ENCODE measurements at regions not wholly inside any gene's neighbourhood (a gene's known extent, or its start where the extent isn't known, plus 50 kb on each side); places are given as distances from the start of the nearest gene placed in this dataset.

- TF ChIP-seq ZNF384 (IDR thresholded peaks at IDR 0.05; ENCODE audit: low read depth, low read length) (no peak), EZH2 (IDR thresholded peaks at IDR 0.05; ENCODE audit: borderline replicate concordance, low read depth, low read length) (no peak), EGR1 (conservative IDR thresholded peaks at IDR 0.05) (no peak), ZBTB7A (IDR thresholded peaks at IDR 0.05; ENCODE audit: borderline replicate concordance, control insufficient read depth, low read depth, low read length) (no peak), IRF1 (CRISPR knock-in tag; IDR thresholded peaks at IDR 0.05; ENCODE audit: borderline replicate concordance) (no peak), ZNF696 (CRISPR knock-in tag; conservative IDR thresholded peaks at IDR 0.05) (no peak), CTCF (IDR thresholded peaks at IDR 0.05 in 2 of 3, conservative IDR thresholded peaks at IDR 0.05 in 1 of 3; ENCODE audit: insufficient read depth in 2 of 3, low read depth in 1 of 3, low read length in 3 of 3) (no peak), ZNF57 (CRISPR knock-in tag; IDR thresholded peaks at IDR 0.05) (no peak), KLF1 (tag; IDR thresholded peaks at IDR 0.05) (no peak), ZZZ3 (IDR thresholded peaks at IDR 0.05) (no peak), ZBTB33 (CRISPR knock-in tag; IDR thresholded peaks at IDR 0.05) (no peak), CBFA2T2 (conservative IDR thresholded peaks at IDR 0.05) (no peak), PCBP2 (IDR thresholded peaks at IDR 0.05; ENCODE audit: low read depth, low read length, poor library complexity, severe bottlenecking) (no peak)
- TF ChIP-seq, protein P1, sequence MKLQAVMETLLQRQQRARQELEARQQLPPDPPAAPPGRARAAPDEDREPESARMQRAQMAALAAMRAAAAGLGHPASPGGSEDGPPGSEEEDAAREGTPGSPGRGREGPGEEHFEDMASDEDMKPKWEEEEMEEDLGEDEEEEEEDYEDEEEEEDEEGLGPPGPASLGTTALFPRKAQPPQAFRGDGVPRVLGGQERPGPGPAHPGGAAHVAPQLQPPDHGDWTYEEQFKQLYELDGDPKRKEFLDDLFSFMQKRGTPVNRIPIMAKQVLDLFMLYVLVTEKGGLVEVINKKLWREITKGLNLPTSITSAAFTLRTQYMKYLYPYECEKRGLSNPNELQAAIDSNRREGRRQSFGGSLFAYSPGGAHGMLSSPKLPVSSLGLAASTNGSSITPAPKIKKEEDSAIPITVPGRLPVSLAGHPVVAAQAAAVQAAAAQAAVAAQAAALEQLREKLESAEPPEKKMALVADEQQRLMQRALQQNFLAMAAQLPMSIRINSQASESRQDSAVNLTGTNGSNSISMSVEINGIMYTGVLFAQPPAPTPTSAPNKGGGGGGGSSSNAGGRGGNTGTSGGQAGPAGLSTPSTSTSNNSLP (IDR thresholded peaks at IDR 0.05; ENCODE audit: borderline replicate concordance, low read depth, low read length): no peak
Observed at GRCh38 chr2:239866778-239867177, 158.4 kb downstream of the NDUFA10 start.
